GM23338 (cell line): ENCODE measurements at regions not wholly inside any gene's neighbourhood (a gene's known extent, or its start where the extent isn't known, plus 50 kb on each side); places are given as distances from the start of the nearest gene placed in this dataset.

Experiments
- ATAC-seq: fragments of 200-7000 bp; cut with Tn5 transposase; 3 replicates; pipeline ENCODE4 v1.9.1; 2020
- DNase-seq: peaks from one replicate; pipeline ENCODE4 v3.0.0-alpha.2; 2015; ENCODE audit warnings: low spot score
- H2AFZ ChIP-seq: fragments of 200-600 bp; sonication (generic); 2 replicates; pipeline ENCODE4 v1.8.0; 2016; ENCODE audit warnings: antibody characterized with exemption, mild to moderate bottlenecking, moderate library complexity
- H3F3A ChIP-seq: fragments of 200-600 bp; sonication (generic); replicated peaks from 2 replicates; pipeline ENCODE4 v1.8.0; 2017; ENCODE audit warnings: antibody characterized with exemption, mixed run types, low read depth
- H3K27ac ChIP-seq: fragments of 200-600 bp; sonication (generic); 2 replicates; pipeline ENCODE4 v1.6.1; 2016; ENCODE audit warnings: low read depth
- H3K27me3 ChIP-seq: fragments of 200-600 bp; sonication (generic); 2 replicates; pipeline ENCODE4 v1.8.0; 2016; ENCODE audit warnings: mild to moderate bottlenecking, mixed run types, moderate library complexity; ENCODE audit not compliant: insufficient read depth
- H3K36me3 ChIP-seq: fragments of 200-600 bp; sonication (generic); 2 replicates; pipeline ENCODE4 v1.8.0; 2016; ENCODE audit warnings: mild to moderate bottlenecking; ENCODE audit not compliant: insufficient read depth
- H3K4me1 ChIP-seq: fragments of 200-600 bp; sonication (generic); 2 replicates; pipeline ENCODE4 v1.8.0; 2016; ENCODE audit warnings: mild to moderate bottlenecking, moderate library complexity; ENCODE audit not compliant: insufficient read depth
- H3K4me2 ChIP-seq: fragments of 200-600 bp; sonication (generic); 2 replicates; pipeline ENCODE4 v1.7.1; 2017; ENCODE audit warnings: mixed run types
- H3K4me3 ChIP-seq: fragments of 200-600 bp; sonication (generic); 2 replicates; pipeline ENCODE4 v1.6.1; 2016; ENCODE audit warnings: mixed run types
- H3K79me2 ChIP-seq: fragments of 200-600 bp; sonication (generic); replicated peaks from 2 replicates; pipeline ENCODE4 v1.8.0; 2017; ENCODE audit warnings: mild to moderate bottlenecking; ENCODE audit not compliant: insufficient read depth
- H3K9me2 ChIP-seq: fragments of 200-600 bp; sonication (generic); 2 replicates; pipeline ENCODE4 v1.8.0; 2017; ENCODE audit not compliant: insufficient read depth
- H4K20me1 ChIP-seq: fragments of 200-600 bp; sonication (generic); replicated peaks from 2 replicates; pipeline ENCODE4 v1.8.0; 2017; ENCODE audit warnings: mild to moderate bottlenecking; ENCODE audit not compliant: insufficient read depth
- H3K27ac Mint-ChIP-seq: 2 replicates; pipeline ENCODE4 v1.8.0; 2020; ENCODE audit warnings: inconsistent platforms, mild to moderate bottlenecking, moderate library complexity, mixed read lengths
- H3K27me3 Mint-ChIP-seq: 3 replicates; pipeline ENCODE4 v1.8.0; 2022; ENCODE audit warnings: low read depth, mild to moderate bottlenecking, moderate library complexity, mixed read lengths, inconsistent platforms; ENCODE audit not compliant: insufficient read depth, poor library complexity
- H3K36me3 Mint-ChIP-seq: 3 replicates; pipeline ENCODE4 v1.8.0; 2021; ENCODE audit warnings: low read depth, mild to moderate bottlenecking, inconsistent platforms, moderate library complexity, mixed read lengths
- H3K4me1 Mint-ChIP-seq: 3 replicates; pipeline ENCODE4 v1.8.0; 2020; ENCODE audit warnings: mild to moderate bottlenecking, inconsistent platforms, mixed read lengths
- H3K4me3 Mint-ChIP-seq: 3 replicates; pipeline ENCODE4 v1.8.0; 2021; ENCODE audit warnings: moderate library complexity, mild to moderate bottlenecking, inconsistent platforms, mixed read lengths
- H3K9me3 Mint-ChIP-seq: 3 replicates; pipeline ENCODE4 v1.8.0; 2020; ENCODE audit warnings: moderate library complexity, mild to moderate bottlenecking, inconsistent platforms, mixed read lengths
- CREB1 ChIP-seq: fragments of 250-450 bp; sonication (Bioruptor Pico); IDR thresholded peaks from 2 replicates; pipeline ENCODE4 v1.5.0; 2020; ENCODE audit warnings: low read depth, mild to moderate bottlenecking, moderate library complexity
- EZH2 ChIP-seq: fragments of 200-600 bp; sonication (generic); IDR thresholded peaks from one replicate; pipeline ENCODE4 v1.8.0; 2017; ENCODE audit warnings: antibody characterized with exemption, mild to moderate bottlenecking, low read depth; ENCODE audit not compliant: unreplicated experiment
- JUNB ChIP-seq: IDR thresholded peaks from one replicate; pipeline ENCODE4 v1.6.1; 2016; ENCODE audit warnings: antibody characterized with exemption; ENCODE audit not compliant: unreplicated experiment
- NANOG ChIP-seq: IDR thresholded peaks from 2 replicates; pipeline ENCODE4 v1.6.1; 2016; ENCODE audit warnings: antibody characterized with exemption, borderline replicate concordance
- POLR2AphosphoS5 ChIP-seq: IDR thresholded peaks from 2 replicates; pipeline ENCODE4 v1.6.1; 2016; ENCODE audit warnings: antibody characterized with exemption, low read depth
- ZNF114 ChIP-seq: fragments of 250-450 bp; sonication (Bioruptor Pico); IDR thresholded peaks from 2 replicates; pipeline ENCODE4 v1.5.0; 2020; ENCODE audit warnings: mild to moderate bottlenecking, moderate library complexity
- TF ChIP-seq, protein P1 (sequence below): IDR thresholded peaks from 2 replicates; pipeline ENCODE4 v1.6.1; 2016; ENCODE audit warnings: antibody characterized with exemption
- TF ChIP-seq, protein P2 (sequence below): fragments of 250-450 bp; sonication (Bioruptor Pico); IDR thresholded peaks from 2 replicates; pipeline ENCODE4 v1.5.0; 2020; ENCODE audit warnings: mild to moderate bottlenecking, moderate library complexity

DNA sequence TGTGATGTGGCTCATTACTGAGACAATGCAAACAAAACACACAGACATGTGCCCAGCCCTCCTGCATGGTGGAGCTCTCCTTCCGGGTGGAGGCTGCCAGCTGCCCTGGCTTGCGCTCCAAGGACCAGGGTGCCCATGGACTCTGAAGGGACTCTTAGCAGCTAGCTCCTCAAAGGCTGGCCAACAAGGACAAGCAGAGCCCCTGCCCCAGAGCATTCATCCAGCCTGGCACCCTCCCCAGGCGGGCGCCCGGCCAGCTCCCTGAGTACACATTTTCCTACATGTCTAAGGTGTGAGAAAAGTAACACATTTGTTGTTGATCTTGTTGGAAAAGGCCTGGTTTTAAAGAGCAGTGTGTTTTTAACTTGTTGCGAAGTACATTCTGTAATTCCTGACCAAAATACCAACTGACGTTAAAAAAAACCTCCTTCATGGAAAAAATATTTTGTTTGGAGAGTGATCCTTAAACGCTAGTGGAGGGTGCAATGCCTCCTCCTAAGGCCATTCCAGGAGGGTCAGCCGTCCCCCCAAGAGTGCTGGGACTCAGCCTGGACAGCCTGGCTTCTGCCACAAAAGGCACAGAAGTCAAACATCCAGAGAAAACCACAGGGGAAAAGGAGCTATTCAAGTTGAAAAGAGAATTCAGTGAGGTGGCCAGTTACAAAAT lies 86.9 kb downstream of the KLF15 start:
- Histone ChIP-seq H3F3A (no peaks in the 10 kb centered on the region; the same call in 1 of the 2 replicates), H3K9me2 (no peaks in the 10 kb centered on the region), H3K27ac (no peak overlapping the region), H3K27me3 (peaks cover 6% of the 10 kb centered on the region; the same call in 1 of the 2 replicates), H3K79me2 (no peaks in the 10 kb centered on the region), H3K4me1 (peaks cover 24% of the 10 kb centered on the region), H3K36me3 (no peaks in the 10 kb centered on the region), H3K4me3 (no peak overlapping the region), H2AFZ (peak overlapping the region; percentile 30; the same call in 1 of the 2 replicates), H4K20me1 (no peaks in the 10 kb centered on the region), H3K4me2 (no peak overlapping the region)
- no peak overlapping the region for H3K4me3 Mint-ChIP-seq
- no peaks in the 10 kb centered on the region for H3K9me3 Mint-ChIP-seq
- H3K36me3 Mint-ChIP-seq: no peaks in the 10 kb centered on the region; the same call in 2 of the 3 replicates
- ATAC-seq: no peak
- H3K27ac Mint-ChIP-seq: no peak overlapping the region
- H3K4me1 Mint-ChIP-seq: peaks cover 25% of the 10 kb centered on the region
- H3K27me3 Mint-ChIP-seq: peaks cover 23% of the 10 kb centered on the region
- TF ChIP-seq, protein P1, sequence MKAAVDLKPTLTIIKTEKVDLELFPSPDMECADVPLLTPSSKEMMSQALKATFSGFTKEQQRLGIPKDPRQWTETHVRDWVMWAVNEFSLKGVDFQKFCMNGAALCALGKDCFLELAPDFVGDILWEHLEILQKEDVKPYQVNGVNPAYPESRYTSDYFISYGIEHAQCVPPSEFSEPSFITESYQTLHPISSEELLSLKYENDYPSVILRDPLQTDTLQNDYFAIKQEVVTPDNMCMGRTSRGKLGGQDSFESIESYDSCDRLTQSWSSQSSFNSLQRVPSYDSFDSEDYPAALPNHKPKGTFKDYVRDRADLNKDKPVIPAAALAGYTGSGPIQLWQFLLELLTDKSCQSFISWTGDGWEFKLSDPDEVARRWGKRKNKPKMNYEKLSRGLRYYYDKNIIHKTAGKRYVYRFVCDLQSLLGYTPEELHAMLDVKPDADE: no peak
- no peak for TF ChIP-seq POLR2AphosphoS5
- DNase-seq: no peak

DNA sequence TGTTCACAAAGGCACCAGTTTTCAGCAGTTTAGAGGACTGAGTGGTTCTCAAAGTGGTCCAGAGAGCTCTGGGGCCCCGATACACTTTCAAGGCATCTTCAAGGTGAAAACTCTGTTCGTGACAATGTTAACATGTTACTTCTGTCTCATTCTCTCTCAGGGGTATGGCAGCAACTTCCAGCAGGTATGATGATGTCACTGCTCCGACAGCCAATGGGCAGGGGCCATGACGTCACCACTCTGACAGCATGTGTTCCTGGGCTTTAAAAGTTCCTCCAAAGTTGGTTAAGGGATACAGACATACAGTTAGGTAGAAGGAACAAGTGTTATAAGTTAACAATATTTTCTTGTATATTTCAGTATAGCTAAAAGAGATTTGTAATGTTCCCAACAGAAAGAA lies 87.9 kb downstream of the KLF15 start:
- H3K9me3 Mint-ChIP-seq: no peaks in the 10 kb centered on the region
- Histone ChIP-seq H4K20me1 (no peaks in the 10 kb centered on the region), H3K4me1 (peaks cover 30% of the 10 kb centered on the region), H3K36me3 (no peaks in the 10 kb centered on the region), H3K9me2 (no peaks in the 10 kb centered on the region), H3F3A (no peaks in the 10 kb centered on the region; the same call in 1 of the 2 replicates), H3K4me2 (no peak overlapping the region), H3K4me3 (no peak overlapping the region), H3K27ac (no peak overlapping the region), H3K79me2 (no peaks in the 10 kb centered on the region), H2AFZ (no peak overlapping the region), H3K27me3 (peaks cover 6% of the 10 kb centered on the region; the same call in 1 of the 2 replicates)
- H3K4me3 Mint-ChIP-seq: no peak overlapping the region
- H3K36me3 Mint-ChIP-seq: no peaks in the 10 kb centered on the region
- TF ChIP-seq POLR2AphosphoS5 (no peak), CREB1 (CRISPR knock-in tag) (peak; percentile 80)
- H3K27me3 Mint-ChIP-seq: peaks cover 25% of the 10 kb centered on the region
- ATAC-seq (no peak), DNase-seq (no peak)
- H3K27ac Mint-ChIP-seq: no peak overlapping the region
- peaks cover 31% of the 10 kb centered on the region for H3K4me1 Mint-ChIP-seq

DNA sequence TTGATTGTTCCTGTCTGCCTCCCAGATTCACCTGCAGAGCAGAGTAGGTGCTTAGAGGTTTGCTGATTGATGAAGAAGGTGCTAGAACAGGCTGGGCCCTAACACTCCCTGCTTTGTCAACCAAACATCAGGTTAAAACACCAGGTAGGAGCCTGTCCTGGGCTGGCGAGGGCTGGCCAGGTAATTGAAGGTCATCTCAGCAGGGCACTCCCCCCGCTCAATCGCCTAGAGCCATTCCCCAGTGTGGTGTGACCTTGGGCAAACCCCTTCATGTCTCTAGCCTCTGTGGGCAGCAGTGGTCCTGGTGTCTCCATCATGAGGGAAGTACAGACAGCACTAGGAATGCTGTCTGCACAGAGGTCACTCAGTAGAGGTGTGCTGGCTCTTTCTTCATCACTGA lies 88.3 kb downstream of the KLF15 start:
- H3K79me2 ChIP-seq: no peaks in the 10 kb centered on the region
- H3K4me3 Mint-ChIP-seq: no peak overlapping the region
- no peak overlapping the region for H3K4me2 ChIP-seq
- H3K27ac Mint-ChIP-seq: no peak overlapping the region
- peaks cover 6% of the 10 kb centered on the region; the same call in 1 of the 2 replicates for H3K27me3 ChIP-seq
- H3K27me3 Mint-ChIP-seq: peaks cover 27% of the 10 kb centered on the region
- H3K9me3 Mint-ChIP-seq: no peaks in the 10 kb centered on the region
- ATAC-seq (no peak), DNase-seq (no peak)
- H3K36me3 ChIP-seq: no peaks in the 10 kb centered on the region
- H3F3A ChIP-seq: no peaks in the 10 kb centered on the region; the same call in 1 of the 2 replicates
- no peaks in the 10 kb centered on the region for H4K20me1 ChIP-seq
- H3K36me3 Mint-ChIP-seq: no peaks in the 10 kb centered on the region
- H3K9me2 ChIP-seq: no peaks in the 10 kb centered on the region
- H3K4me1 Mint-ChIP-seq: peaks cover 31% of the 10 kb centered on the region
- H3K4me1 ChIP-seq: peaks cover 30% of the 10 kb centered on the region
- H3K4me3 ChIP-seq: no peak overlapping the region
- no peak overlapping the region for H2AFZ ChIP-seq
- H3K27ac ChIP-seq: no peak overlapping the region
- TF ChIP-seq NANOG: no peak
- no peak for TF ChIP-seq JUNB
- TF ChIP-seq, protein P2, sequence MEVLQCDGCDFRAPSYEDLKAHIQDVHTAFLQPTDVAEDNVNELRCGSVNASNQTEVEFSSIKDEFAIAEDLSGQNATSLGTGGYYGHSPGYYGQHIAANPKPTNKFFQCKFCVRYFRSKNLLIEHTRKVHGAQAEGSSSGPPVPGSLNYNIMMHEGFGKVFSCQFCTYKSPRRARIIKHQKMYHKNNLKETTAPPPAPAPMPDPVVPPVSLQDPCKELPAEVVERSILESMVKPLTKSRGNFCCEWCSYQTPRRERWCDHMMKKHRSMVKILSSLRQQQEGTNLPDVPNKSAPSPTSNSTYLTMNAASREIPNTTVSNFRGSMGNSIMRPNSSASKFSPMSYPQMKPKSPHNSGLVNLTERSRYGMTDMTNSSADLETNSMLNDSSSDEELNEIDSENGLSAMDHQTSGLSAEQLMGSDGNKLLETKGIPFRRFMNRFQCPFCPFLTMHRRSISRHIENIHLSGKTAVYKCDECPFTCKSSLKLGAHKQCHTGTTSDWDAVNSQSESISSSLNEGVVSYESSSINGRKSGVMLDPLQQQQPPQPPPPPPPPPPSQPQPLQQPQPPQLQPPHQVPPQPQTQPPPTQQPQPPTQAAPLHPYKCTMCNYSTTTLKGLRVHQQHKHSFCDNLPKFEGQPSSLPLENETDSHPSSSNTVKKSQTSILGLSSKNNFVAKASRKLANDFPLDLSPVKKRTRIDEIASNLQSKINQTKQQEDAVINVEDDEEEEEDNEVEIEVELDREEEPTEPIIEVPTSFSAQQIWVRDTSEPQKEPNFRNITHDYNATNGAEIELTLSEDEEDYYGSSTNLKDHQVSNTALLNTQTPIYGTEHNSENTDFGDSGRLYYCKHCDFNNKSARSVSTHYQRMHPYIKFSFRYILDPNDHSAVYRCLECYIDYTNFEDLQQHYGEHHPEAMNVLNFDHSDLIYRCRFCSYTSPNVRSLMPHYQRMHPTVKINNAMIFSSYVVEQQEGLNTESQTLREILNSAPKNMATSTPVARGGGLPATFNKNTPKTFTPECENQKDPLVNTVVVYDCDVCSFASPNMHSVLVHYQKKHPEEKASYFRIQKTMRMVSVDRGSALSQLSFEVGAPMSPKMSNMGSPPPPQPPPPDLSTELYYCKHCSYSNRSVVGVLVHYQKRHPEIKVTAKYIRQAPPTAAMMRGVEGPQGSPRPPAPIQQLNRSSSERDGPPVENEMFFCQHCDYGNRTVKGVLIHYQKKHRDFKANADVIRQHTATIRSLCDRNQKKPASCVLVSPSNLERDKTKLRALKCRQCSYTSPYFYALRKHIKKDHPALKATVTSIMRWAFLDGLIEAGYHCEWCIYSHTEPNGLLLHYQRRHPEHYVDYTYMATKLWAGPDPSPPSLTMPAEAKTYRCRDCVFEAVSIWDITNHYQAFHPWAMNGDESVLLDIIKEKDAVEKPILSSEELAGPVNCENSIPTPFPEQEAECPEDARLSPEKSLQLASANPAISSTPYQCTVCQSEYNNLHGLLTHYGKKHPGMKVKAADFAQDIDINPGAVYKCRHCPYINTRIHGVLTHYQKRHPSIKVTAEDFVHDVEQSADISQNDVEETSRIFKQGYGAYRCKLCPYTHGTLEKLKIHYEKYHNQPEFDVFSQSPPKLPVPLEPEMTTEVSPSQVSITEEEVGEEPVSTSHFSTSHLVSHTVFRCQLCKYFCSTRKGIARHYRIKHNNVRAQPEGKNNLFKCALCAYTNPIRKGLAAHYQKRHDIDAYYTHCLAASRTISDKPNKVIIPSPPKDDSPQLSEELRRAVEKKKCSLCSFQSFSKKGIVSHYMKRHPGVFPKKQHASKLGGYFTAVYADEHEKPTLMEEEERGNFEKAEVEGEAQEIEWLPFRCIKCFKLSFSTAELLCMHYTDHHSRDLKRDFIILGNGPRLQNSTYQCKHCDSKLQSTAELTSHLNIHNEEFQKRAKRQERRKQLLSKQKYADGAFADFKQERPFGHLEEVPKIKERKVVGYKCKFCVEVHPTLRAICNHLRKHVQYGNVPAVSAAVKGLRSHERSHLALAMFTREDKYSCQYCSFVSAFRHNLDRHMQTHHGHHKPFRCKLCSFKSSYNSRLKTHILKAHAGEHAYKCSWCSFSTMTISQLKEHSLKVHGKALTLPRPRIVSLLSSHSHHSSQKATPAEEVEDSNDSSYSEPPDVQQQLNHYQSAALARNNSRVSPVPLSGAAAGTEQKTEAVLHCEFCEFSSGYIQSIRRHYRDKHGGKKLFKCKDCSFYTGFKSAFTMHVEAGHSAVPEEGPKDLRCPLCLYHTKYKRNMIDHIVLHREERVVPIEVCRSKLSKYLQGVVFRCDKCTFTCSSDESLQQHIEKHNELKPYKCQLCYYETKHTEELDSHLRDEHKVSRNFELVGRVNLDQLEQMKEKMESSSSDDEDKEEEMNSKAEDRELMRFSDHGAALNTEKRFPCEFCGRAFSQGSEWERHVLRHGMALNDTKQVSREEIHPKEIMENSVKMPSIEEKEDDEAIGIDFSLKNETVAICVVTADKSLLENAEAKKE: no peak
- TF ChIP-seq, protein P1: no peak
- no peak for TF ChIP-seq EZH2
- no peak for TF ChIP-seq ZNF114 (CRISPR knock-in tag)
